ENCODE measurements at regions not wholly inside any gene's neighbourhood (a gene's known extent, or its start where the extent isn't known, plus 50 kb on each side); places are given as distances from the start of the nearest gene placed in this dataset.

DNA sequence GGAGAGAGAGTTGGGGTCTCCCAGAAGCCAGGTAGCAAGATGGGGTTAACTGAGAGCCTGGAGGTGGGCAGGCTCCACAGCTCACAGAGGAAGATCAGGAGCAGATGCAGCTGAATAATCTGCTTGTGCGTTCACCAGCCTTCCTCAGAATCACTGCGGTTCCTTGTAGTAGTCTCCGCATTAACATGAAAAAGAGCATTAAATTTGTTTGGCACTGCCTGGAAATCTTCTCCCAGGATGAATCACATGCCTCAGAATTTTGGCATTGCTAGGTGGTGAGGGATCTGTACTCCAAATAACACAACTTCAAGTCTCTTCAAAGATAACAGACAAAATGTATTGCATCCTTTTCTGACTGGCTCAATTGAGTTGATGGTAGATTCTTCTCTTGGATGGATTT, 700.6 kb upstream of the ARRDC4 start:
- Histone ChIP-seq H3K79me2 (ENCODE audit: low read length) (no peaks in the 10 kb centered on the region), H3K4me2 (ENCODE audit: low read length) (no peak overlapping the region), H3K9me3 (ENCODE audit: insufficient read depth, low read length) (no peaks in the 10 kb centered on the region), H3K36me3 (replicated peaks; ENCODE audit: low read depth, low read length) (no peaks in the 10 kb centered on the region), H3K4me1 (ENCODE audit: low read length) (no peaks in the 10 kb centered on the region), H2AFZ (ENCODE audit: low read depth, low read length) (no peak overlapping the region), H3K27ac (ENCODE audit: low read length) (no peak overlapping the region), H3K27me3 (ENCODE audit: low read depth, low read length) (no peaks in the 10 kb centered on the region), H3K9ac (ENCODE audit: low read length) (no peak overlapping the region), H3K4me3 (ENCODE audit: low read length) (no peak overlapping the region), H4K20me1 (ENCODE audit: insufficient read depth, low read length) (no peaks in the 10 kb centered on the region)
- TF ChIP-seq EZH2phosphoT487 (IDR thresholded peaks at IDR 0.05; ENCODE audit: low read depth) (no peak), CTCF (IDR thresholded peaks at IDR 0.05; ENCODE audit: low read depth, low read length) (no peak)

GRCh38 chr15:97301166-97301565, 659.3 kb upstream of the ARRDC4 start:
- H4K20me1 ChIP-seq (ENCODE audit: insufficient read depth, low read length), result no peaks in the 10 kb centered on the region
- H3K4me1 ChIP-seq (ENCODE audit: low read length), result no peaks in the 10 kb centered on the region
- no peak for TF ChIP-seq CTCF (IDR thresholded peaks at IDR 0.05; ENCODE audit: low read depth, low read length)
- TF ChIP-seq EZH2phosphoT487 (IDR thresholded peaks at IDR 0.05; ENCODE audit: low read depth), result no peak
- H3K4me2 ChIP-seq (ENCODE audit: low read length), result no peak overlapping the region
- H3K79me2 ChIP-seq (ENCODE audit: low read length), result no peaks in the 10 kb centered on the region
- H3K27me3 ChIP-seq (ENCODE audit: low read depth, low read length), result no peaks in the 10 kb centered on the region
- no peaks in the 10 kb centered on the region for H3K9me3 ChIP-seq (ENCODE audit: insufficient read depth, low read length)
- no peaks in the 10 kb centered on the region for H3K36me3 ChIP-seq (replicated peaks; ENCODE audit: low read depth, low read length)
- H3K4me3 ChIP-seq (ENCODE audit: low read length), result no peak overlapping the region
- no peak overlapping the region for H3K27ac ChIP-seq (ENCODE audit: low read length)
- no peak overlapping the region for H2AFZ ChIP-seq (ENCODE audit: low read depth, low read length)
- H3K9ac ChIP-seq (ENCODE audit: low read length), result no peak overlapping the region

DNA sequence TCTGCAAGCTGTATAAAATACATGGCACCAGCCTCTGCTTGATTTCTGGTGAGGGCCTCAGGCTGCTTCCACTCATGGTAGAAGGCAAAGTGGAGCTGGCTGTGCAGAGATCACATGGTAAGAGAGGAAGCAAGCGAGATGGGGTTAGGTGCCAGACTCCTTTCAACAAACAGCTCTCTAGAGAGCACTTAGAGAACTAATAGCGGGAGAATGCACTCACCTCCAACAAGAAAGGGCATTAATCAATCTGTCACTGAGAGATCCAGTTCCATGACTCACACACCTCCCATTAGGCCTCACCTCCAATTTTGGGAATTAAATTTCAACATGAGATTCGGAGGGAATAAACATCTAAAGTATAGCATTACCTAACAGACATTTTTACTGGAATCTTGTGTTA, 644.1 kb upstream of the ARRDC4 start:
- no peaks in the 10 kb centered on the region for H4K20me1 ChIP-seq (ENCODE audit: insufficient read depth, low read length)
- H3K4me1 ChIP-seq (ENCODE audit: low read length), result no peaks in the 10 kb centered on the region
- no peak overlapping the region for H3K4me3 ChIP-seq (ENCODE audit: low read length)
- no peak overlapping the region for H2AFZ ChIP-seq (ENCODE audit: low read depth, low read length)
- no peaks in the 10 kb centered on the region for H3K79me2 ChIP-seq (ENCODE audit: low read length)
- H3K9ac ChIP-seq (ENCODE audit: low read length), result no peak overlapping the region
- H3K9me3 ChIP-seq (ENCODE audit: insufficient read depth, low read length), result no peaks in the 10 kb centered on the region
- no peaks in the 10 kb centered on the region for H3K27me3 ChIP-seq (ENCODE audit: low read depth, low read length)
- no peak for TF ChIP-seq CTCF (IDR thresholded peaks at IDR 0.05; ENCODE audit: low read depth, low read length)
- no peak for TF ChIP-seq EZH2phosphoT487 (IDR thresholded peaks at IDR 0.05; ENCODE audit: low read depth)
- no peaks in the 10 kb centered on the region for H3K36me3 ChIP-seq (replicated peaks; ENCODE audit: low read depth, low read length)
- H3K4me2 ChIP-seq (ENCODE audit: low read length), result no peak overlapping the region
- H3K27ac ChIP-seq (ENCODE audit: low read length), result no peak overlapping the region

- H3K27ac ChIP-seq (ENCODE audit: low read length), result no peak overlapping the region
- H3K9ac ChIP-seq (ENCODE audit: low read length), result no peak overlapping the region
- H3K4me1 ChIP-seq (ENCODE audit: low read length), result no peaks in the 10 kb centered on the region
- no peaks in the 10 kb centered on the region for H3K36me3 ChIP-seq (replicated peaks; ENCODE audit: low read depth, low read length)
- no peak overlapping the region for H3K4me2 ChIP-seq (ENCODE audit: low read length)
- no peaks in the 10 kb centered on the region for H3K79me2 ChIP-seq (ENCODE audit: low read length)
- no peaks in the 10 kb centered on the region for H3K9me3 ChIP-seq (ENCODE audit: insufficient read depth, low read length)
- TF ChIP-seq EZH2phosphoT487 (IDR thresholded peaks at IDR 0.05; ENCODE audit: low read depth) (no peak), CTCF (IDR thresholded peaks at IDR 0.05; ENCODE audit: low read depth, low read length) (no peak)
- no peaks in the 10 kb centered on the region for H3K27me3 ChIP-seq (ENCODE audit: low read depth, low read length)
- no peak overlapping the region for H2AFZ ChIP-seq (ENCODE audit: low read depth, low read length)
- H4K20me1 ChIP-seq (ENCODE audit: insufficient read depth, low read length), result no peaks in the 10 kb centered on the region
- no peak overlapping the region for H3K4me3 ChIP-seq (ENCODE audit: low read length)
Observed at GRCh38 chr15:97317163-97317562, 643.3 kb upstream of the ARRDC4 start.

All from OCI-LY3 (cell line).